ENCODE measurements at regions not wholly inside any gene's neighbourhood (a gene's known extent, or its start where the extent isn't known, plus 50 kb on each side); places are given as distances from the start of the nearest gene placed in this dataset.

DNA sequence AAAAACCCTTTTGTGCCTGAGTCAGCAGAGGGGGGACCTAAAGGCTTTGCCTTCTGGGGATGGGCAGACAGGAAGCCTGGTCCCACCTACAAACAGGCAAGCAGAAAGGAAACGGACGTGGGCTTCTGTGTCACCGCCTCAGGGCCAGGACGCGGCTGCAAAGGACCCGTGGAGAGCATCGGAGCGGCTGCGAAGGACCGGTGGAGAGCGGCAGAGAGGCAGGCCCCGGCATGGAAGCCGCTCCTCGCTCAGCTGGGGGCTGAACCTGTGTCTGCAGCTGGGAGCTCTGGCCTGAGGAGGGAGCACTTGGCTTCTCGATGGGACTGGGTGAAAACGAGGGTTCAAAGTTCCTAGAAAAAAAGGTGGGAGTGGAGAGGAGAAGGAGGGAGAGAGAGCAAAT is 125.4 kb upstream of the PPP2R2D start:
- no peak overlapping the region for H3K4me3 ChIP-seq (ENCODE audit: insufficient read depth, low read depth, low read length)
- no peak overlapping the region for H3K27ac ChIP-seq (ENCODE audit: insufficient read depth, low read depth, low read length, poor library complexity, severe bottlenecking)
- WGBS, 2 experiments, result 88 to 89% methylated on average over 16 of the region's 16 CpGs
- H3K4me1 ChIP-seq (ENCODE audit: control insufficient read depth, insufficient read depth, low read length), result peaks cover 10% of the 10 kb centered on the region
- no peaks in the 10 kb centered on the region for H3K36me3 ChIP-seq (ENCODE audit: control insufficient read depth, insufficient read depth, low read length)
- H3K27me3 ChIP-seq (ENCODE audit: control insufficient read depth, insufficient read depth, low read length, poor library complexity, severe bottlenecking), result no peaks in the 10 kb centered on the region
- no peaks in the 10 kb centered on the region for H3K9me3 ChIP-seq (ENCODE audit: control insufficient read depth, low read length)

GRCh38 chr10:131775833-131776232 is 125.0 kb upstream of the PPP2R2D start:
- H3K4me1 ChIP-seq (ENCODE audit: control insufficient read depth, insufficient read depth, low read length), result peaks cover 10% of the 10 kb centered on the region
- H3K4me3 ChIP-seq (ENCODE audit: insufficient read depth, low read depth, low read length), result no peak overlapping the region
- no peak overlapping the region for H3K27ac ChIP-seq (ENCODE audit: insufficient read depth, low read depth, low read length, poor library complexity, severe bottlenecking)
- no peaks in the 10 kb centered on the region for H3K27me3 ChIP-seq (ENCODE audit: control insufficient read depth, insufficient read depth, low read length, poor library complexity, severe bottlenecking)
- H3K9me3 ChIP-seq (ENCODE audit: control insufficient read depth, low read length), result no peaks in the 10 kb centered on the region
- WGBS, 2 experiments, result 92% methylated on average over 11 of the region's 11 CpGs
- H3K36me3 ChIP-seq (ENCODE audit: control insufficient read depth, insufficient read depth, low read length), result no peaks in the 10 kb centered on the region

GRCh38 chr10:131776496-131776895 is 124.3 kb upstream of the PPP2R2D start:
- H3K4me3 ChIP-seq (ENCODE audit: insufficient read depth, low read depth, low read length), result no peak overlapping the region
- no peaks in the 10 kb centered on the region for H3K9me3 ChIP-seq (ENCODE audit: control insufficient read depth, low read length)
- H3K4me1 ChIP-seq (ENCODE audit: control insufficient read depth, insufficient read depth, low read length), result peaks cover 9% of the 10 kb centered on the region
- no peaks in the 10 kb centered on the region for H3K27me3 ChIP-seq (ENCODE audit: control insufficient read depth, insufficient read depth, low read length, poor library complexity, severe bottlenecking)
- H3K27ac ChIP-seq (ENCODE audit: insufficient read depth, low read depth, low read length, poor library complexity, severe bottlenecking), result no peak overlapping the region
- 91 to 94% methylated on average over 11 of the region's 11 CpGs for WGBS, 2 experiments
- no peaks in the 10 kb centered on the region for H3K36me3 ChIP-seq (ENCODE audit: control insufficient read depth, insufficient read depth, low read length)

GRCh38 chr10:131777162-131777561 is 123.6 kb upstream of the PPP2R2D start:
- H3K36me3 ChIP-seq (ENCODE audit: control insufficient read depth, insufficient read depth, low read length), result no peaks in the 10 kb centered on the region
- no peak overlapping the region for H3K4me3 ChIP-seq (ENCODE audit: insufficient read depth, low read depth, low read length)
- H3K27ac ChIP-seq (ENCODE audit: insufficient read depth, low read depth, low read length, poor library complexity, severe bottlenecking), result no peak overlapping the region
- H3K27me3 ChIP-seq (ENCODE audit: control insufficient read depth, insufficient read depth, low read length, poor library complexity, severe bottlenecking), result no peaks in the 10 kb centered on the region
- H3K4me1 ChIP-seq (ENCODE audit: control insufficient read depth, insufficient read depth, low read length), result peaks cover 6% of the 10 kb centered on the region
- WGBS, 2 experiments, result 93% methylated on average over 5 of the region's 5 CpGs
- H3K9me3 ChIP-seq (ENCODE audit: control insufficient read depth, low read length), result no peaks in the 10 kb centered on the region

- Histone ChIP-seq H3K4me1 (ENCODE audit: control insufficient read depth, insufficient read depth, low read length) (peaks cover 6% of the 10 kb centered on the region), H3K36me3 (ENCODE audit: control insufficient read depth, insufficient read depth, low read length) (no peaks in the 10 kb centered on the region), H3K4me3 (ENCODE audit: insufficient read depth, low read depth, low read length) (no peak overlapping the region), H3K9me3 (ENCODE audit: control insufficient read depth, low read length) (no peaks in the 10 kb centered on the region), H3K27ac (ENCODE audit: insufficient read depth, low read depth, low read length, poor library complexity, severe bottlenecking) (no peak overlapping the region), H3K27me3 (ENCODE audit: control insufficient read depth, insufficient read depth, low read length, poor library complexity, severe bottlenecking) (no peaks in the 10 kb centered on the region)
- 94 to 96% methylated on average over 2 of the region's 2 CpGs for WGBS, 2 experiments
Measured at GRCh38 chr10:131777921-131778320, 122.9 kb upstream of the PPP2R2D start.

DNA sequence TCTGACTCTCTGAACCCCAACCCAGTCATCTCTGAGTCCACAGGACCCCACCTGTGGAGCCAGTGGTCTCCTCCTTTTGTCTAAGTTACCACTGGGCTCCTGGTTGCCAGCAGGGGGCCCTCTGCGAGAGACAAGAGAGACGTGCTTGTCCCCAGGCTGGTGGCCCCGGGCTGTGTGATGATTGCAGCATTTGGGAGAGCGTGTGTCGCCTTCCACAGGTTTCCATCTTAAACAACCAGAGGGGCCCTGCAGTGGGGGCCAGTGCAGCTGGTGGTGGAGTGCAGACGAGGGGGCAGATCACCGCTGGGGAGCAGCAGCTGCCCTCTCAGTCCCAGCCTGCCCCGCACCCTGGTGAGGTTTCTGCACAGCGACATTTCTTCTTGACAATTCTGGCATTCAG is 122.4 kb upstream of the PPP2R2D start:
- 87 to 89% methylated on average over 9 of the region's 9 CpGs for WGBS, 2 experiments
- Histone ChIP-seq H3K27me3 (ENCODE audit: control insufficient read depth, insufficient read depth, low read length, poor library complexity, severe bottlenecking) (no peaks in the 10 kb centered on the region), H3K4me1 (ENCODE audit: control insufficient read depth, insufficient read depth, low read length) (peaks cover 2% of the 10 kb centered on the region), H3K36me3 (ENCODE audit: control insufficient read depth, insufficient read depth, low read length) (no peaks in the 10 kb centered on the region), H3K27ac (ENCODE audit: insufficient read depth, low read depth, low read length, poor library complexity, severe bottlenecking) (no peak overlapping the region), H3K9me3 (ENCODE audit: control insufficient read depth, low read length) (no peaks in the 10 kb centered on the region), H3K4me3 (ENCODE audit: insufficient read depth, low read depth, low read length) (no peak overlapping the region)

DNA sequence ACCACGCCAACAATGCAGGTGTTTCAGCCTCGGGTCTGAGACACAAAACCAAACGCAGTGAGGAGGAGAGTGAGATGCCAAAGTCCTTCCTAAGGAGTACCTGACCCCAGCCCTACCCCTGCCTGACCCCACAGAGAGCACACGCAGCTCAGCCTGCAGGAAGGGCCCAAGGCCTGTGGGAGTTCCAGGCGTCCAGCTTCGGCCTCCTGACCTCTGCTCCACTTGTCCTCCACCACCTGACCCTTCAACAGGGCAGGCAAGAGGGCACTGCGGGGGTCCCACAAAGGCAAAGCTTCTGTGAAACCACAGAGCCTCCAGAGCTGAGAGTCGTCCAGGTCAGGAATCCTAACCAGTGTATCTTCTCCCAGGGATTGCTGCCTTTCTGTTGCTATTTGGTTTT is 122.0 kb upstream of the PPP2R2D start:
- Histone ChIP-seq H3K9me3 (ENCODE audit: control insufficient read depth, low read length) (no peaks in the 10 kb centered on the region), H3K36me3 (ENCODE audit: control insufficient read depth, insufficient read depth, low read length) (no peaks in the 10 kb centered on the region), H3K27ac (ENCODE audit: insufficient read depth, low read depth, low read length, poor library complexity, severe bottlenecking) (no peak overlapping the region), H3K4me1 (ENCODE audit: control insufficient read depth, insufficient read depth, low read length) (no peaks in the 10 kb centered on the region), H3K4me3 (ENCODE audit: insufficient read depth, low read depth, low read length) (no peak overlapping the region), H3K27me3 (ENCODE audit: control insufficient read depth, insufficient read depth, low read length, poor library complexity, severe bottlenecking) (no peaks in the 10 kb centered on the region)
- WGBS, 2 experiments, result 90 to 91% methylated on average over 8 of the region's 8 CpGs

DNA sequence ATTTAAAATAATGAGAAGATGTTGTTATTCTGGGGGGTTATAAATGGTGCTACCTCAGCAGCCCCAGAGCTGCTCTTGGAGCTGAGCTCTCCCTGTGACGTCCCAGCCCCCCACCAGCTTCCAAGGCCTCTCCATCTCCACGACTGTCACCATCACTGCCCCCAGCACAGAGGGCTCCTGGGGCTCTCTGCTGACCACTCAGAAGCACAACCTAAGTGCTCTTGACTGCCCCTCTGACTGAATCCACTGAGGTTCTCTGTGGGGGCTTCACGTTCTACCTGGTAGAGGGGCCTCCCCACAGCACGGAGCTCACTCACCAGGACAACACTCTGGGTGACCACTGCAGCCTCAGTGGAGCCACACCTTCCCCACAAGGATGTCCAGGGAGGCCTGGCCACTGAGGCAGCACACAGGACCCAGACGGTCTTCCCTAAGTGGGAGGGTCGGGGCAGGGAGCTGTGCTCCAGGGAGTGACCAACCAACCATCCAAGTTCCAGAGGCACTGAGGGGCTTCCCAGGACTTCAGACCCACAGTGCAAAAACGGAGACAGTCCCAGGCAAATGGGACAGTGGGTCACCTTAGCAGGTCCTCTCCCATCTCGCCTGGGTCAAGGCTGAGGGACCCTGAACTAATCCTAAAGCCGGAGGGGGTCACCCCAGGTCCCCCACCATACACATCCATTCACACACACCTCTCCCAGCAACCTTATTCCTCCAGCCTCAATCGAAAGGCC is 121.0 kb upstream of the PPP2R2D start:
- 90 to 92% methylated on average over 10 of the region's 10 CpGs for WGBS, 2 experiments
- no peaks in the 10 kb centered on the region for H3K4me1 ChIP-seq (ENCODE audit: control insufficient read depth, insufficient read depth, low read length)

GRCh38 chr10:131781076-131781475 is 119.7 kb upstream of the PPP2R2D start:
- Histone ChIP-seq H3K27me3 (ENCODE audit: control insufficient read depth, insufficient read depth, low read length, poor library complexity, severe bottlenecking) (no peaks in the 10 kb centered on the region), H3K9me3 (ENCODE audit: control insufficient read depth, low read length) (no peaks in the 10 kb centered on the region), H3K4me3 (ENCODE audit: insufficient read depth, low read depth, low read length) (no peak overlapping the region), H3K27ac (ENCODE audit: insufficient read depth, low read depth, low read length, poor library complexity, severe bottlenecking) (no peak overlapping the region), H3K4me1 (ENCODE audit: control insufficient read depth, insufficient read depth, low read length) (no peaks in the 10 kb centered on the region), H3K36me3 (ENCODE audit: control insufficient read depth, insufficient read depth, low read length) (no peaks in the 10 kb centered on the region)
- 94 to 98% methylated on average over 6 of the region's 6 CpGs for WGBS, 2 experiments

More for the DNA sequence above, 121.0 kb upstream of the PPP2R2D start:
- Histone ChIP-seq H3K27ac (ENCODE audit: insufficient read depth, low read depth, low read length, poor library complexity, severe bottlenecking) (no peak overlapping the region), H3K36me3 (ENCODE audit: control insufficient read depth, insufficient read depth, low read length) (no peaks in the 10 kb centered on the region), H3K9me3 (ENCODE audit: control insufficient read depth, low read length) (no peaks in the 10 kb centered on the region), H3K27me3 (ENCODE audit: control insufficient read depth, insufficient read depth, low read length, poor library complexity, severe bottlenecking) (no peaks in the 10 kb centered on the region), H3K4me3 (ENCODE audit: insufficient read depth, low read depth, low read length) (no peak overlapping the region)

DNA sequence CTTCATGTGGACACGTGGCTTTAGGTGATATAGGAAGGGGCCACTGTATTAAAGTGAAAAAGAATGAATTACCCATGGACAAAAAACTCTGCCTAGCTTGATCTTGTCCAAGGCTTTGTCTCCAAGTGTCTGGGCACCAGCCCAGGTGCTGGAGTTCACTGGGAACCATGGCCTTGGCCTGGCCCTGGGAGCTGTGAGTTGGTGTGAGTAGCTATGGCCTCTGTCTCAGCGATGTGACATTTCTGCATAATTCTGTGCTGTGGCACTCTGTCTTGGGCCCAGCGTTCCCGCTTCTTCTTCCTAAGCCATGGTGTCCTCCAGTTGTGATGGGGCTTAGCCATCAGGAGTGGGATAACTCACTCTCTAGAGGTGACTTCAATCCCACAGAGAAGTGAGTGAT is 119.0 kb upstream of the PPP2R2D start:
- H3K4me1 ChIP-seq (ENCODE audit: control insufficient read depth, insufficient read depth, low read length), result no peaks in the 10 kb centered on the region
- no peak overlapping the region for H3K4me3 ChIP-seq (ENCODE audit: insufficient read depth, low read depth, low read length)
- no peak overlapping the region for H3K27ac ChIP-seq (ENCODE audit: insufficient read depth, low read depth, low read length, poor library complexity, severe bottlenecking)
- WGBS, 2 experiments, result 89 to 94% methylated on average over 4 of the region's 4 CpGs
- H3K9me3 ChIP-seq (ENCODE audit: control insufficient read depth, low read length), result no peaks in the 10 kb centered on the region
- no peaks in the 10 kb centered on the region for H3K27me3 ChIP-seq (ENCODE audit: control insufficient read depth, insufficient read depth, low read length, poor library complexity, severe bottlenecking)
- H3K36me3 ChIP-seq (ENCODE audit: control insufficient read depth, insufficient read depth, low read length), result no peaks in the 10 kb centered on the region
